NCI-H345 (cell line): ENCODE measurements at regions not wholly inside any gene's neighbourhood (a gene's known extent, or its start where the extent isn't known, plus 50 kb on each side); places are given as distances from the start of the nearest gene placed in this dataset.
"Not testable (repeated sequence)": the region's sequence is repeated elsewhere in the genome, so short reads cannot be mapped to it uniquely, and the experiment has no call there.

Source experiments
- DNase-seq: peaks from one replicate; lab custom pipeline; 2025; lab: John Stamatoyannopoulos, UW

DNA sequence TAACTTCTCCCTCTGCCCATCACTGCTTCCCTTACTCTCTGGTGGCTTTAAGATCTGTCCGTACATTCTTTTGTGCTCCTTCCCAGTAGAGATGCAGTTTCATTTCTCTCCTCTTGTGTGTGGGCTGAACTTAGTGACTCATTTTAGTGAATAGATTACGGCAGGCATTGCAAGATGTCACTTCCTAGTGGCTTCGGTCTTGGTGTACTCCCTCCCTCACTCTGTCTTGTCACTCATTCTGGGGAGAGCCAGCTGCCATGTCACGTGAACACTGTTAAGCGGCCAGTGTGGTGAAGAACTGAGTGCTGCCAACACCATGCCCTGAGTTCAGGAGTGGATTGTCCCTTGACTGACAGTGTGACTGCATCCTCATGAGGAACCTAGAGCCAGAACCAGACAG, 115.9 kb downstream of the OTOR start:
- DNase-seq = no peak

DNA sequence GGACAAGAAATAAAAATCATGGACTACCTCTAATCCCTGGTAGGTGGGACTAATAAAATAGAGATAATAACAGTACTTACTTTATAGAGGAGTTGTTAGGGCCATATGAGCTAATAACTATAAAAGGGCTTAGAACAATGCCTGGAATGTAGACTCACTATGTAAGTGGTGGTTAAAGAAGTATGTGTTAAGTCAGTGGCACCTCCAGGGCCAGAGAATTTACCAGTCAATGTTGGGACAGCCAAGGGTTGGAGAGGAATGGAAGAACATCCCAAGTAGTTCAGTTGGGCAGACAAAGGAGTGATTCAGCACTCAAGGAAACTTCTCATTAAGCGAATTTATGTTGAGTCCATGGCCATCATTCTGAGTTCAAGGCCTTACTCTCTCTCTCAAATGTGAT, 116.8 kb downstream of the OTOR start:
- no peak for DNase-seq

DNA sequence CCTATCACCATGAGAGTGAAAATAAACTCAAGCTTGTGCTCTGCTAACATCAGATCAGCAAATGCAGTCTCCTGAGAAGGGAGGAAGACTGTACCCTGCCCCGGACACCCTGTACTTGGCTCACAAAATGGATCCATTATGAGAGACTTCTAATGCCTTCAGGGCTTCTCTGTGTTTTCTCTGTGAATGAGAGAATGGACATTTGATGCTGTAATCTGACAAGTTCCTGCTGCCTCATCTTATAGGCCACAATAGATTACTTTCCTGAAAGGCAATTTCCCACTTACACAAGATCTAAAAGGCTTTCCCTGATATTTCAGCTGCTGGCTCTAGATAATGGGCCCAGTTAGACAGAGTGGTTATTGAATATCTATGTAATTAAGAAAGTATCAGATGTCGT, 117.2 kb downstream of the OTOR start:
- DNase-seq = no peak

DNA sequence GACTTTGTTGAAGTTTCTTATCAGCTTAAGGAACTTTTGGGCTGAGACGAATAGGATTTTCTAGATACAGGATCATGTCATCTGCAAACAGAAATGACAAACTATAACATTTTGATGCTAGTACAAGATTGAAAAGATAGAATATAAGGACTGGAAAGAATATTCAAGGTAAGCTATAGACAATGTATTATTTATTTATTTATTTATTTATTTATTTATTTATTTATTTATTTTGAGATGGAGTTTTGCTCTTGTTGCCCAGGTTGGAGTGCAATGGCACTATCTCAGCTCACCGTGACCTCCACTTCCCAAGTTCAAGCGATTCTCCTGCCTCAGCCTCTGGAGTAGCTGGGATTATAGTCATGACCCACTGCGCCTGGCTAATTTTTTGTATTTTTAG, 125.0 kb downstream of the OTOR start:
- DNase-seq = not testable (repeated sequence)

DNA sequence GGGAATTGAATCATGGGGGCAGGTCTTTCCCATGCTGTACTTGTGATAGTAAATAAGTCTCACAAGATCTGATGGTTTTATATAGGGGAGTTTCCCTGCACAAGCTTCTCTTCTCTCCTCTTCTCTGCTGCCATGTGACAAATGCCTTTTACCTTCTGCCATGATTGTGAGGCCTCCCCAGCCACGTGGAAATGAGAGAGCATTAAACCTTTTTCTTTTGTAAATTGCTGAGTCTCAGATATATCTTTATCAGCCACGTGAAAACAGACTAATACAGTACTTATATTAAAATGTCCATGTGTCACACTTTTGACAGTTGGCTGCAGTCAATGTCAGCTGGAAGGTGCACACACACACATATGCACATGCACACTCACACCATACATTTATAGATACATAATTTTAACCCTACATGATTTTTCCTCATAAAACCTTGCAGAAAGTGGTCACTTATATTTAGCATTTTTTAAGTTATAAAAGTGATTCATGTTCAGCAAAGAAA, 128.9 kb downstream of the OTOR start:
- no peak for DNase-seq

DNA sequence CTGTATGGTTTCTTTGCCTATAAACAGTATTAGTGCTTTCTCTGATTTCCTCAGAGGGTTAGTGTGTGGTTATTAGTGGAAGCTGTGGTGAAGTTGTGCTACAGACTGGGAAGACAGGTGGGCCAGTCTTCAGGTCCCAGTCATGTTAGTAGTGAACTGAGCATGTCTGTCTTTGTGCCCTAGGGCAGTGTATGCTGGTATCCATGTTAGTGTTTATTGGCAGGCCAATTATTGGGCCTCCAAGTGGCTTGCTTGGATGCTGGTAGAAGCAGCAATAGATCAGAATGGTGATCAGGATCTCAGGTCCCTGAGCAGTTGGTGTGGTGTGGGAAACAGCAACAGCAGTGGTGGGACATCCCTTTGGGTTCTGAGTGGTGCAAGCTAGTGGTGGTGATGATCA, 137.6 kb downstream of the OTOR start:
- DNase-seq = no peak

DNA sequence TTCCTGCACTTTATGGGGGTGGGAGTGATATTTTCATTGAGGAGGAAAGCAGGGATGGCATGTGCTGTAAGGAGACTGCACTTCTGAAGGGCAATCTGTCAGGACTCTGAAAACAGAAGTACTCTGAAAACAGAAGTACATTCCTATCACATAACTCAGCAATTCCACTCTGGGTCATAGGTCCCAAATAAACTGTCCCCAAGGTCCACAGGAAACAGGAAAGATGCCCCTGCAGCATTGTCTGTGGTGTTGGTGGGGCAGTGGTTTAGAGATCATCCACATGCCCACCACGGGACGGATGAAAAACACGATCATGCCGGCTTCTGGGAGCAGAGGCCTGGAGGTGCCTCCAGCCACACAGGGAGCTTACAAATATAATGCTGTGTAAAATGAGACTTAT, 150.3 kb downstream of the OTOR start:
- DNase-seq = no peak

DNA sequence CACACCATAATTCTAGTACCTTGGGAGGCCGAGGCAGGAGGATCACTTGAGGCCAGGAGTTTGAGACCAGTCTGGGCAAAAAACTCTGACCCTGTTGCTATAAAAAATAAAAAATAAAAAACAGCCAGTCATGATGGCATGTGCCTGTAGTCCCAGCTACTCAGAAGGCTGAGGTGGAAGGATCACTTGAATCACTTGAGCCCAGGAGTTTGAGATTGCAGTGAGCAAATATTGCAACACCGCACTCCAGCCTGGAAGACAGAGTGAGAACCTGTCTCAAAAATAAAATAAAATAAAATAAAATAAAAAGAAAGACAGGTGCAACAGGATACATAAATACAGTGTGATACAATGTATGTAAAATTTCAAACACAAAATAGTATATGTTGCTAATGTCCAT, 154.5 kb downstream of the OTOR start:
- DNase-seq = no peak

DNA sequence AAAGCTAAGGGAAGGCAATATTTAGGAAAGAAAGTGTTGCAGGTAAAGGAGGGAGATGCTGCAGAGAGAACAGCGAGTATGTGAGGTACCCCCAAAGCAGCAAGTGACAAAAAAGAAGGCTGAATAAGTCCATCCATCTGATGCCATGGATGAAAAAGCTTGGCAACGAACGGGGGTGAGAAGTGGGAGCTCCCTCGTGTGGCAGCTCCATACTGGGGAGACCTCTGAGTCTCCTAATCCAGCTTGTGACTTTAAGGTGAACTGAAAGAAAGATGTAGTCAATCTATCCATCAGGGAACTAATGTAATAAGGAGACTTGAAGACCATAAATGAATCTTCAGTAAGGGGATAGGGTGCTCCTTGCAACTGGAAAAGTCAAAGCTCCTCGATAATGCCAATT, 156.6 kb downstream of the OTOR start:
- no peak for DNase-seq

DNA sequence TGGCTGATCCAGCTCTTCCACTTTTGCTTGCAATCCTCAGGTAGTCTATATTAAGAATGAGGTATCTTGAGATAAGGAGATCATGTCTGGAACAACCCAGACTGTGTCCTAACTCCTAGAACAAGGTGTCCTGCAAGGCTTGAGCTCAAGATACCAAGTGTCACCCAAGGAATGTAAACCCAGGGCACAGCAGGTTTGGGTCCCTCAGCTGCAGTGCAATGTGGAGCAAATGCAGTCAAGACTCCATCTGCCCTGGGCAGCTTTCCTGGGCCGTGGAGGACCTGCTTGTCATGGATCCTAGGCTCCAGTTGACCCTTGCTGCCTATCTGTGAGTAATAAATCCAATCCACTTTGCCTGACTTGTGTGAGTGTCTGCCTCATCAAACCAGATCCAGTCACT, 166.1 kb downstream of the OTOR start:
- no peak for DNase-seq

DNA sequence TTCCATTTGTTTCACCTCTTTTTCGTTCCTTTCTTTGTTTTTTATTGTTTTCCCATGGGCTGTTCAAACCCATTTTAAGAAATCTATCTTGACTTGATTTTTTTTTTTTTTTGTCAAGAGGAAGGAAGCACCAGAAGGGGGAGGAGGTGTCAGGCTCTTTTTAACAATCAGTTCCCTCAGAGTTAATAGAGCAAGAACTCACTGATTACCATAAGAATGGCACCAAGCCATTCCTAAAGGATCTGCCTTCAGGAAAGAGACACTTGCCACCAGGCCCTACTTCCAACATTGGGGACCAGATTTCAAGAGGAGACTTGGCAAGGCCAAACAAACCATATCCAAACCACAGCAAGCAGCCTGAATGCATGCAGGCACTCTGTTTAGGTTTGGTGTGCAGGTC, 168.0 kb downstream of the OTOR start:
- no peak for DNase-seq

DNA sequence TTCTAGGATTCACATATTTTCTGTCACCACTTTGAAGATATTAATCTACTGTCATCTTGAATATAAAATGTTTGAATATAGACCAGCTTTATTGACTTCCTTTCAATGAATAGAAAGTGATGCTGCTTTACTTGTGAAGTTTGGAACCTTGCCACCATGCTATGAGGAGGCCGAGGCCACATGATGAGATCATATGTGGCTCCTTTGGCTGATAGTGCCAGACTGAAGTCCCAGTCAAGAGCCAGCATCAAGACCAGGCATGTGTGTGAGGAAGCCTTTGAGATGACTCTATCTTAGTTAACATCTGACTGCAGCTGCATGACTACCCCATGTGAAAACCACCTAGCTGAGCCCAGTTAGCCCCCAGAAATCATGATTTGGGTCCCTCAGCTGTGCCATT, 169.5 kb downstream of the OTOR start:
- peak; percentile 6 for DNase-seq

DNA sequence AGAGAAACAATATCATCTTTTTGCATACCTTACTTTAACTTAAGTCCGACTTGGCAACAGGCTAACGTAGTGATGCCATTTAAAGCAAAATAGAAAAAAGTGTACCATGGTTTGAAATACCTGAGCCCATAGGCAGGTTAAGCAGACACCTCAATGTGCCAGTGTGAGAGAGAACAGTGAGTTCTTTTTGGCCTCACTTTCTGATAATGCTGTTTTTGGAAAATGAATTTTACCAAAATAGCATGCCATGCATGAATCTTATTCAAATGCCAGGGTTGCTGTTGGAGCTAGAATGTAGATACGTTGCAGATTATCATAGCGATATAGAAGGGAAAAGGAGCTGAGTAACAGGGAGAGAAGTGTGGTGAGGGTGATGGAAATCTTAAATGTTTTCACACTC, 170.2 kb downstream of the OTOR start:
- DNase-seq = no peak

DNA sequence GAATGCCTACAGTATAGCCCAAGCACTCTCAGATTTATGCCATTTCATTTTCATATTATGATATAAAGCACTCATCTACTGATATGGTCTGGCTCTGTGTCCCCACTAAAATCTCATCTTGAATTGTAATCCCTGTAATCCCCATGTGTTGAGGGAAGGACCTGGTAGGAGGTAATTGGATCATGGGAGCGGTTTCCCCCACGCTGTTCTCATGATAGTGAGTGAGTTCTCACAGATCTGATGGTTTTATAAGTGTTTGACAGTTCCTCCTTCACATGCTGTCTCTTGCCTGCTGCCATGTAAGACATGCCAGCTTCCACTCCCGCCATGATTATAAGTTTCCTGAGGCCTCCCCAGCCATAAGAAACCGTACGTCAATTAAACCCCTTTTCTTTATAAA, 171.7 kb downstream of the OTOR start:
- DNase-seq = no peak

DNA sequence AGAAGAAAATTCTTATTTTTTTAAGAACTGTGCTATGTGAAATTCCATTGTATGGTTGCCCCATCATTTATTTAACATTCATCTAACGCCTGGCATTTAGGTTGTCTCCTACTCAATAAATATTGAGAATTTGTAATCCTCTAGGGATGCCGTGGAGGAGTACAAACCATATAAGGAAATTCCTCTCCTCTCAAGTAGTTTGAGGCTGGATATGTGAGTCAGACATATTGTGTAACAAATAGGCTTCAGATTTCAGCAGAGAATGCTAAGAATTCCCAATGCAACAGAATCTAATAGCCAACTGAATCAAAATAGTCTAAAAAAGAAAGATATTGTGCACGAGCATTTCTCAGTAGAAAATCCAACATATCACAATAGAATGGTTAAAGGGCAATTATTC, 174.7 kb downstream of the OTOR start:
- no peak for DNase-seq

DNA sequence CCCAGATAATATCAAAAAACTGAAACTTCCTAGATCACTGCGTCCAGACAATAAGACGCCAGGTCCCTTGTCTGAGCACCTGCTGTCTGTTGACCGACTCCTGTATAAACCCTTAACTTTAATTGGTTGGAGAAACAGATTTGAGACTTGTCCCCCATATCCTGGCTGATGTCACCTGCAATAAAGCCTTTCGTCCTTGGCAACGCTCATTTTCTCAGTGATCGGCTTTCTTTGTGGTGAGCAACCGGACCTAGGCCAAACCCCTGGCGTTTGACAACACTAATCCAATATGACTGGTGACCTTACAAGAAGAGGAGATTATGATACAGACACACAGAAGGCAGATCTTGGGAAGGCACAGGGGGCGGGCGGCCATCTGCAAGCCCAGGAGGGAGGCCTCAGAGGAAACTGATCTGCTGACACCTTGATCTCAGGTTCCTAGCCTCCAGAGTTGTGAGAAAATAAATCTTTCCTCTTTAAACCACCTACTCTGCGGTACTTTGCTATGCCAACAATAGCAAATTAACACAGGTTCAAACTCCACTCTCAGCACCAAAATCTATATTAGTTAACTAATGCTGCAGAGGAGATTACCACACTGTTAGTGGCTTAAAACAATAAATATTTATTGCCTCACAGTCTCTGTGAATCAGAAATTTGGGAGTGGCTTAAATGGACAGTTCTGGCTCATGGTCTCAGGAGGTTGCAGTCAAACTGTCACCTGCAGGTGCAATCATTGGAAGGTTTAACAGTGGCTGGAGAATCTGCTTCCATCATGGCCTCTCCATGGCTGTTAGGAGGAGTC, 178.7 kb downstream of the OTOR start:
- DNase-seq = no peak

DNA sequence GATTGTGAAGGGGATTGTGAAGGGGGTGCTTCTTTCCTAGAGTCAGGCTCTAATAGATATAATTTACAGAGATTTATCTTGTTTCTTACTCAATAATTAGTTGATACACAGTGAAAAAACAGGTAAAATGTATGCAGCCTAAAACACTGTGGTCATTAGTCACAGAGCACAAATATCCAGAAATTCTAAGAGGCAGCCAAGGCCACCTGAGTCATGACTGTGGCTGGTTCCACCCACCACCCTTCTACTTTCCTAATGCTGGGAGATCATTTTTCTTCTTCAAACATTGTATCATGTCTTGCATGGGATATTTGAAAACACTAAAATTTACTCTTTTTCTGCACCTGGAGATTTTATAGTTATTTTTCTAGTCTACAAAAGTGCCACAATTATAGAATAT, 181.6 kb downstream of the OTOR start:
- DNase-seq = no peak

DNA sequence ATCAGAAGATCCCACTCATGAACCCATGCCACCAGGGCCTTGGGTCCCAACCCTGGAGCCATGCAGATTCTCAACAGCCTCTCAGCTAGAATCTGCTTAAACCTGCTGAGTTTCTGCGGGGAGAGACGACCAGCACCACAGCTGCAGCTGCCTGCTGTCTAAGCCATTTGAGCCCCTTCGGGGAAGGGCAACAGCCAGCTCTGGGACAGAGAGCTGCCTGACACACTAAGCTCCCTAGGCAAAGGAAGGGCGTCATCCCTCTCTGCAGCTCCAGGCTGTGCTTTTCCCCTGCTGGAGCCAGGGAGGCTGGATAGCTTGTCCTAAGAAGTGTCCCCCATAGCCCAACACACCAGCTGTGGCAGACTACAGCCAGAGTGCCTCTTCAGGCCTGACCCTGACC, 182.5 kb downstream of the OTOR start:
- no peak for DNase-seq

DNA sequence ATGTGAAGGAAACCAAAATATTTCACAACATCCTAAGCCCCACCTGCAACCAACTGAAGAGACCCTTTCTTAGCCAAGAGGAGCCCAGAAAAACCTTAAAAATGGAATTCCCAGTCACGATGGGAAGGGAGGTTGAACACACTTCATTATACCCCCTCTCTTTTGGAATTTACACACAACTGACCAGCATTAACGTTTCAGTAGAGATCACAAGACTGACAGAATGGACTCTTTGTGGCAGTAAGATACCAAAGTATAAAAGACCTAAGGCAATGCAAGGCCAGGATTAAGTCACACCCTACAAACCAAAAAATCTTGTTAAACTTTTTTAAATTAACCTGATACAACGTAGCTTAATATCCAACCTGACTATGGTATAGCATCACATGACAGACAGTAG, 190.9 kb downstream of the OTOR start:
- DNase-seq = no peak

DNA sequence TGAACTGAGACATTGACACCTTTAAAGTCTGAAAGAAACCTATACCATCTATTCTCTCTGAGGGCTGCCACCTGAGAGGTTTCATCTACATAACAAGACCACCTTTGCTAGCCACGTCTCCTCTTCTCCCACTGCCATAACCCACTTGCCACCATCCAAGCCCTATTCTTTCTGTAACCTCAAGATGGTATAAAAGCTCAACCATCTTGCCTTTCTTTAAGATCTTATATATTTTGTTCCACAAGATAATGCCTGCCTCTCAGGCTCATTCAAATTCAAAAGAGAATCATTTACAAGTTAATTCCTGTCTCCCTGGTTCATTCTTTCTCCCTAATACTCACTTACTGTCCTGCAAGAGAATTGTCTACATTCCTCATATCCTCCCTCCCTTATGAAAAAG, 192.5 kb downstream of the OTOR start:
- DNase-seq = no peak

DNA sequence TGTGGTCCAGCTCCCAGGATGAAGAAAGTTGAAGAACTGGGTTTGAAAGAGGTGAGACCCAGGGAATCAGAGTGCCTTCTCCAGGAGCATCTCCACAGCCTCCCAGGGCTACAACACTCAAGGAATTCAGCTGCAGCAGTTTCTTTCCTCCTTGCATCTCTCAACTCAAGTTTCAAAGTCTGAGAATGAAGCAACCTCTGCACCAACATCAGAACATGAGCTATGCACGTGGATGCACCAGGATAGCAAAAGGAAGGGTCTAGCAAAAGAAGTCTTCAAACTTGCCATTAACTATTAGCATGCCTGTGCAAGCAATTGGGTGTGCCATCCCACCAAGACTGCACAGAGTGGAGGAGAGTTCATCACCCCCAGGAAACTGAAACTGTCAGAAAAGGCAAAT, 193.9 kb downstream of the OTOR start:
- DNase-seq = no peak

DNA sequence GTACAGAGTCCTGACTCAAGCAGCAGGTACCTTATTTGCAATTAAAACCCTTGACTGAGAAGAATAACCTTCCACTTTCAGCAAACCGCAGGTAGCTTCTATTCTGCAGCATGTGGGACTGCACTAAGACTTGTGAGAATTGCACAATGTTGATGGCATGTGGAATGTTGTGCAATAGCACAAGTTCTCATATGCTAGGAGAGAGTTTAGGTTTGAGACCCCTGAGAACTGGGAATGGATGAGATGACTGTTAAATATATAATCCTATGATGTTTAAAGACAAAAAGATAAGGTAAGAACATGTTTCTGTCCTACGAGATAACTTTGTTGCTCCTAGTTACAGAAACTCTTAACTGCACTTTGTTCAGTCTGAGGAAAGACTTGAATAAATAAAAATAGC, 194.6 kb downstream of the OTOR start:
- DNase-seq = no peak

DNA sequence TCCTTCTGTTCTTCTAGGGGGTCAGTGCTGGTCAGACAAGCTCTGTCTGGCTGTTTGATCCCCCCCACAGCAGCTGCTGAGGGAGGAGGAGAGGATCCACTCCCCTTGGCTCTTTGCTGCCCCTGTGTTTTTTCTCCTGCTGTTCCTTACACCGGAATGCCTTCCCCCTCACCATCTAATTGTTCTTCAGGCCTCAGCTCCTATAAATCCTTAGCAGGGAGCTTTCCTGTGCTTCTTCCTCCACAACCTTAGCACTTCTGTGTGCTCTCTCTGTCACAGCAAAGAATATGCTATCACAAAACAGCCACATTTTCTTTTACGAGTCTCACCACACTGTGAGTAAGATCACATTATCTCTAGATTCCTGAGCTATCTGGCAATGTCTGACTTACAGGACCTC, 196.6 kb downstream of the OTOR start:
- no peak for DNase-seq

DNA sequence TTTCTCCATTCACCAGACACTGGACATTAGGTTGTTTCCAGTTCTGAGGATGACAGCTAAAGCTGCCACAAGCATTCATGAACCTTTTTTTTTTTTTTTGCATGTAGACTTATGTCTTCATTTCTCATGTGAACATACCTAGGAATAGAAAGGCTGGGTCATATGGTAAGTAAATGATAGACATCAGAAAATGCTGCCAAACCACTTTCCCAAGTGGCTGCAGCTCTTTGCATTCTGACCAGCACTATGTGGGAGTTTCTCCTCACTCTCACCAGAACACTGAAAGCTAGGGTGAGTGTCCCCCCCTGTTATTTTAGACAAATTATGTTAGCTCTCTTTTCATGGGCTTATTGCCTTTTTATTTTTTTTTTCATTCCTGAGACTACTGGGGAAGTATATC, 197.5 kb downstream of the OTOR start:
- no peak for DNase-seq
